Mesenteric fat pad (tissue), 1 donor: ENCODE measurements at regions not wholly inside any gene's neighbourhood (a gene's known extent, or its start where the extent isn't known, plus 50 kb on each side); places are given as distances from the start of the nearest gene placed in this dataset.

Experiments
- DNase-seq: peaks from one replicate; pipeline ENCODE4 v3.0.0-alpha.2; 2020; ENCODE audit warnings: low spot score
- donor health status: DM: yes; HTN: yes; CAD: no.

DNA sequence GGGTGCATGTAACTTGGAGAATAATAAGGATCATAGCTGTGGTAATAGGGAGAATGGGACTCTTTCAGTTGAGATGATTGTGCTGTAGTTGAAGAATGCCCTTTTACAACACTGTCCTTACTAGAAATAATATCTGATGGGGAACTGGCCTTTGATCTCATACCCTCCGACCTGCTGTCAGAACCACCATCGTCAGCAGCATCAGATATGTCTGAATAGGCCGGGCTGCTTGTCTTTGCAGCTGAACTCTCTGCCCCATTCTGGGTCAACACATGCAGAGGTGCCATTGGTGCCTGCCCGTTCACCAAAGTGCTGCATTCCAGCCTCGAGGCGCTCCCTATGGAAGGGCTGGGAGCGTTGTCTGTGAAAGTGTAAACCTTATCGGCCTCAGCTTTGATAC is 99.1 kb downstream of the ZNF608 start:
- no peak for DNase-seq

DNA sequence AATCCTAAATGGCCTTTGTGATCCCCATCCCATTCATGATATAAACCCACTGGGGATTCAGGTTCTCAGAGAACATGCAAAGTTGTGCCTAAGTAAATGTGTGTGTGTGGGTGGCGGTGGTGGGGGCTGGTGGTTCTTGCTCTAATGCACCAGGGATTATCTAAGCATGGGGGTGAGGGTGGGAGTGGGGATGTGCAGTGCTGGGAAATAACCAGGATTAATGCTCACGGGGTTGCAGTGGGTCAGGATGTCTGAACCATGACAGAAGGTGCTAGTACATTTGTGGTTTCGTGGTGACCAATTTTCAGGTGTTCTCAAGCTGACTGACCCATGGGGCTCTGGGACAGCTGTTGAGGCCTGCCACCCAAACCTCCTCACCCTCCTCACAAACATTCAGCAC is 101.0 kb downstream of the ZNF608 start:
- DNase-seq: no peak

DNA sequence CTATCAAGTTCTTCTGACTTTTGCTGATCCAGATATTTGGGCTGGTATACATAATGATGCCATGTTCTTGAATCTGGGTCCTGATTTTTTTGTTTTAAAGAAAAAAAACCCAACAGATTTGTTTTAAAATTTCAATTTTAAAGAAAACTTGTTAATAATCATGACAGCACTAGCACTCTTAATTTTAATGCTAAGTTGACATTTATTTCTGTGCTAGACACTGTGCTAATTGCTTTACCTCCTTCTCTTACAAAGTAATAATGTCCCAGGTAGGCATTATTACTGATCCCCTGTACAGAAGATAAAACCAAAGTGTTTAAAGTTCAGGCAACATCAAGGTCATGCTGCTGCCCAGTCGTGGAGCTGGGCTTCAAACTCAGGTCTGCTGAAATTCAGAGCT is 101.9 kb downstream of the ZNF608 start:
- DNase-seq: no peak

- DNase-seq: no peak
Observed at GRCh38 chr5:124644138-124644537, 102.3 kb downstream of the ZNF608 start.

DNA sequence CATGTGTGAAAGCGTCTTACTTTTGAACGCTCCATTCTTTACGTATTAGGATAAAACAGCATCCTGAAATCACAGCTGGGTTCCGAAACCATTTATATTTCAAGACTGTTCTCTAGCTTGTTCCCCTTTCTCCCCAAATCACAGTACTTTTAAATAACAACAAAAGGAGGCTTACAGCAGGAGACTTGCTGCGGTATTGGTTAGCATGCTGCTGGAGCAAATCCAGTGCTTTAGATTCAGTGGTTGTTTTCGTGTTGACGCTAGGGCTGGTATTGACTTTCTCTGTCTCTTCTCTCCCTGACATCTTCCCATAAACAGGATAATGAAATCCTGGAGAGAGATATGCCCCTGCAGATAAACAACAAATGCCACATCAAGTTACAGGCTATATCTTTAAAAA is 103.1 kb downstream of the ZNF608 start:
- DNase-seq: no peak

- no peak for DNase-seq
Observed at GRCh38 chr5:124642151-124642550, 104.3 kb downstream of the ZNF608 start.

- no peak for DNase-seq
Observed at GRCh38 chr5:124641154-124641792, 105.2 kb downstream of the ZNF608 start.

DNA sequence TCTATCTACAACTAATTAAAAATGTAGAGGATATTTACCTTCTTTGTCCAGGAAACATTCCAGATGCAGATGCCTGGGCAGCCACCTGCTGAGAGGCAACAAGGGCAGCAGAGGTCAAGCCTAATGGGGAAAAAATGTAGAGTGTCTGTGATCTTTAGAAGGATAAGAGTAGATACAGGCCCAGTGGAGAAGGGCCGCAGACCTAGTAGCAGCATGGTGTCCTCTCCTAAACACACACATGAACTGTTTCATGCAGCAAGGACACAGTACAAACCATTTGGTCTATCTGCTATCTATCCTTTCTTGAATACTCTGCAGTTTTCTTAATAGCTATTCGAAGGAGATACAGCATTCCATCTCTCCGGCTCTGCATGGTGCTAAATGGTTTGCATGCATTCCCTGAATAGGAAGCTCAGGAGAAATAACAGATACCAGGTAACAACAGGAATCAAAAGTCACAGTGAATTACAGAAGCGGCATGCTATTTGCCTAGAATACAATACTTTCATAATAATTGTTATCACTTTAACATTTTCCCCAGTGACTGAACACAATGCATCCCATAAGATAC is 107.3 kb downstream of the ZNF608 start:
- DNase-seq: no peak

- DNase-seq: no peak
Observed at GRCh38 chr5:124637011-124637410, 109.4 kb downstream of the ZNF608 start.

- no peak for DNase-seq
Observed at GRCh38 chr5:124634741-124635323, 111.6 kb downstream of the ZNF608 start.

GRCh38 chr5:124634228-124634739 is 112.2 kb downstream of the ZNF608 start:
- DNase-seq: no peak

GRCh38 chr5:124633209-124633608 is 113.2 kb downstream of the ZNF608 start:
- no peak for DNase-seq

- DNase-seq: no peak
Observed at GRCh38 chr5:124631874-124632550, 114.4 kb downstream of the ZNF608 start.

GRCh38 chr5:124630767-124631704 is 115.4 kb downstream of the ZNF608 start:
- no peak for DNase-seq

- no peak for DNase-seq
Observed at GRCh38 chr5:124628721-124629596, 117.5 kb downstream of the ZNF608 start.

GRCh38 chr5:124627815-124628595 is 118.4 kb downstream of the ZNF608 start:
- DNase-seq: no peak

DNA sequence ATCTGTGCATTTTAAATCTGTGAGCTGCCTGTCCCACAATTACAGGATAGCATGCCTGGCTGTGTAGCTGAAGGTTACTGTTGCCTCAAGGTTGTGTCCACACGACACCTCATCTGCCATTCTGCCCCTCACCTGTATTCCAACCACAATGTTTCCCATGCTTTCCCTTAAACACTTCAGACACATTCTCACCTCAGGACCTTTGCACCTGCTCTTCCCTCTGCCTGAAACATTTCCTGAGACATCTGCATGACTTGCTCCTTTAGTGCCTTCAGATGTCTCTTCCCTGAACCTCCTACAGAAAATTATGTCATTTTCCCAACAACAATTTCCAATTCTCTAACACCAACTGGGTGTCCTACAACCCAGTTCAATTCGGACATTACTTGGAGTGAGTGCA is 120.4 kb downstream of the ZNF608 start:
- no peak for DNase-seq

DNA sequence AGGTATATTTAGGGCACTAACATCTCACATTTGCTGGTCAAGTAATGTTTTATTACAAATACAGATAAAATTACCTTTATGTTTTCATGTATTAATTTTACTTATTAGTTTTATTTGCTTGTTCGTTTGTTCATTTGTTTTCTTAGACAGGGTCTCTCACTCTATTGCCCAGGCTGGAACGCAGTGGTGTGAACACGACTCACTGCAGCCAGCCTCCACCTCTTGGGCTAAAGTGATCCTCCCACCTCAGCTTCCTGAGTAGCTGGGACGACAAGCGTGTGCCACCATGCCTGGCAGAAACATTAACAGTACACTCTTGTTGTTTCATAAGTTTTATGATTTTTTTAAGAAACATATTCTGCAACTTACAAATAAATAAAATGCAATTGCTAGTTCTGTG is 123.2 kb downstream of the ZNF608 start:
- DNase-seq: no peak

DNA sequence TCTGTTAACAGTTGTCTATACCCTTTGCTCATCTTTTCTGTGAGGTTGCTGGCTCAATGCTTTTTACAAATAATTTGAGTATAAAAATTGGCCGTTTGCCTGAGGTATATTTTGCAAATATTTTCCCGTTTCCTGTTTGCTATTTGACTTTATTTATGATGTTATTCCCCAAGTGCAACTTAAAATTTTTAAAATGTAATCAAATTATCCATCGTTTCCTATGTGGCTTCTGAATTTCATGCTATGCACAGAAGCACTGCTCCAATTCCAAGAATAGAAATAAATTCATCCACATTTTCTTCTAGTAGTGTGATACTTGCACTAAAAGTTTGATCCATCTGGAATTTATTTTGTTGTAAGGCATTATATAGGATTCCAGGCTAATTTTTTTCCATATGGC is 123.6 kb downstream of the ZNF608 start:
- DNase-seq: no peak
